ENCODE measurements at regions not wholly inside any gene's neighbourhood (a gene's known extent, or its start where the extent isn't known, plus 50 kb on each side); places are given as distances from the start of the nearest gene placed in this dataset.

- DNase-seq = no peak
These were observed 114.5 kb downstream of the RXFP2 start for GRCh38 chr13:31853643-31854326.

DNA sequence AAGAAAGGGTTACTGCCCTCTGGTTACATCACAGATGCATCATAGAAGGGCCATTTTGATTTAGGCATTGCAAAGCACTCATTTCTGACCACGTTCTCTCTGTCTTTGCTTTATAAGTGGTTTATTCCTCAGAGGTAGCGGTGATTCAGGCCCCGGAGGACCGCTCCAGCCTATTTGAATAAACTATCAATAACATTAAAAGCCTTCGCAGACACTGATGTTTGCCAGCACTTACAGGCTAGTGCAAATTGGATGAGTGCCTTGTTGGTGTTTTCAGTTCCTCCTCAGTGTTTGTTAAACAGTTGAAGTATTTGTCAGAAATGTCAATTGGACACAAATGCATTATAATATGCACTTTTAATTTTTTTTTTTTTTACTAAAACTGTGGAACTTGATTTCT lies 120.2 kb downstream of the RXFP2 start:
- DNase-seq = no peak

DNA sequence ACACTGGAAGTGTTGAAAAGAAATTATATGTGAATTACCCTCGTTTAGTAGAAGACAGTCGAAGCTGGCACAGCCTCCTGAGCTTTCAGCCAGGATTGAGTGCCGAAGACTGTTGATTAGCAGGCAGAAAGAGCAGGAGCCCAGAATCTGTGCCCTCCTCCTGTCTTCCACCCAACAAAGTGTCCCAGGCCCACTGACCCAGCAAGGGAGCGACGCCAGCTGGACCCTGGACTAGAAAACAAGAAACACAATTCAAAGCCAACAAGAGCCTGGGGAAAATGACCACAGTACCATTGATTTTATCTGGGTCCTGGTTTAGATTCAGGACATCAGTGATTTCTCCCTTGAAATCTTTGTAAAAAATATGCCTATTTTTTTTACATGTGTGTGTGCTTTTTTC lies 120.7 kb downstream of the RXFP2 start:
- no peak for DNase-seq

- peak in 2 of 4 experiments; percentile 30 to 43 for DNase-seq
These were observed 123.5 kb downstream of the RXFP2 start for GRCh38 chr13:31862828-31863227.

- DNase-seq = no peak
These were observed 125.0 kb downstream of the RXFP2 start for GRCh38 chr13:31864307-31864706.

GRCh38 chr13:31866099-31866498 lies 126.8 kb downstream of the RXFP2 start:
- DNase-seq = no peak

DNA sequence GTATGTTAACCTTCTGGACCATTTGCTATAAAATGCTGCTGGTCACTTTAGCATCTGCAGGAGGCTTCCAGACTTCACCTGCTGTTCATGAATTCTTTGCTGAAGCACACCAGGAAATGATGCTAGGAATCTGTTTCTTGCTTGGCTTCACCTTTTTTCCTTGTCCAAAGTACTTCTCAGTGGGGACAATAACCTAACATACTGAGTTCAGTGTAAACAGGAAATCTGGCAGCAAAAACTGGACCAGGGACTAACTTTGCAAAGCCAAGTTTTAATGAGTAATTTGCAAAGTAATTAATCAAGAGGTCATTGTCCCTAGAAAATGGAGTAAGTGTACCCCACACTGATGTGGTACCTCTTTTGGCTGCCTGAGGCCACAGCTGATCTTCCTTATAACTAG lies 128.4 kb downstream of the RXFP2 start:
- no peak for DNase-seq

- DNase-seq = no peak
These were observed 130.3 kb downstream of the RXFP2 start for GRCh38 chr13:31869582-31869981.

DNA sequence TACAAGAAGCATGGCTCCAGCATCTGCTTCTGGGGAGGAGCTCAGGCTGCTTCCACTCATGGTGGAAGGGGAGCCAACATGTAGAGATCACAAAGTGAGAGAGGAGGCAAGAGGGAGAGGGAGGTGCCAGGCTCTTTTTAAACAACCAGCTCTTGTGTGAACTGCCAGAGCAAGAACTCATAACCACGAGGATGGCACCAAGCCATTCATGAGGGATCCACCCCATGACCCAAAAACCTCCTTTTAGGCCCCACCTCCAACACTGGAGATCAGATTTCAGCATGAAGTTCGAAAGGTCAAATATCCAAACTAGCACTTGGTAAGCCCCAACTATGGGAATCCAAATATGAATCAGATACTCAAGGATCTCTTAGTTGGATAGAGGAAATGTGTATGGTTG lies 131.2 kb downstream of the RXFP2 start:
- DNase-seq = no peak

DNA sequence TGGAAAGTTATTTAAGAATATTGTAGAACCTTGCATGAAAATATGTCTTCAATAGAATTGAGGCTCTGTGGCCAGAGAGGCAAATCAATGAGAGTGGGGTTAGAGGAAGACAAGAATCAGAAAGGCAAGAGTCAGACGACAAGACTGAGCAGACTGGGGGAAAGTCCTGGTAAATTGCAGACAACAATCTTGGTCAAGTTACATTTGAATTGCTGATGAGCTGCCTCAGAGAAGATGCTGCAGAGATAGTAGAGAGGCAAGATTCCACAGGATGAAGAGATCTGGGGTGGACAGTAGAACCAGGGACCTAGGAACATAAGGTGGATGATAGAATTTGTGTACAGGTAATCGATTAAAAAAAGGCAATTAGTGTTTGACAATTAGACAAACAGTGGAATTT lies 133.8 kb downstream of the RXFP2 start:
- no peak for DNase-seq

DNA sequence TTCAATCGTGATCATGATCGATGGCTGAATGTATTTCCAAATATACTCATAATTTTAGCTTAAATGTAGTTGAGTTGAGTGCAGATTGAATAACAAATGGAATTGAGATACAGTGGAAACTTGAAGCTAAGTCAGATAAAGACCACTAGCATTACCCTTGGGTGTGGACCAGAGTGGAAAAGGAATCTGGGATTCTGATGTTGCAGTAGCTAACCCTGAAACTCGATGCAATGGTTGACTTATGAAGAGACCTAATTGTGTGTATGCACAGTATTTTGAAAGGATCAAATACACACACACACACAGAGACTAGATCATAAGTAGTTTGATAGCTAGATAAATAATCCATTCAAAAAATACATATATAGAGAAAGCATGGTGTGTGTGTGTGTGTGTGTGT lies 135.8 kb downstream of the RXFP2 start:
- DNase-seq = no peak

GRCh38 chr13:31878052-31878451 lies 138.7 kb downstream of the RXFP2 start:
- no peak for DNase-seq

DNA sequence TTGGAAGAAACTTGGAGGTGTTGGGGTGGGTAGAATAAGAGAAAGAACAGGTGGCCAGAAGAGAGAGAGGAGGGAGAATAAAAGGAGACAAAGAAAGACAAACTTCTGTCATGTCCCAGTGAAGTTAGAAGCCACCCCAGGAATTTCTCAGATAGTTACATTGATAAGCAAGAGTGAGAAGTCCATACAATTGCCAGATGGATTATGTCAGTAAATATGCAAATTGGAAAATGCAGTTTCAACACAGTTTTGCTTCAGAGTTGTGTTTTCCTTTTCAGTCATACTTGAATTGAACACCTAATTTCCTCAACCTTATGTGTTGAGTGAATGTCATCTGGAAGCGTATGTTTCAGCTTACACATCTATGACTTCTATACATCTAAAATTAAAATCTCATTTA lies 139.2 kb downstream of the RXFP2 start:
- no peak for DNase-seq

DNA sequence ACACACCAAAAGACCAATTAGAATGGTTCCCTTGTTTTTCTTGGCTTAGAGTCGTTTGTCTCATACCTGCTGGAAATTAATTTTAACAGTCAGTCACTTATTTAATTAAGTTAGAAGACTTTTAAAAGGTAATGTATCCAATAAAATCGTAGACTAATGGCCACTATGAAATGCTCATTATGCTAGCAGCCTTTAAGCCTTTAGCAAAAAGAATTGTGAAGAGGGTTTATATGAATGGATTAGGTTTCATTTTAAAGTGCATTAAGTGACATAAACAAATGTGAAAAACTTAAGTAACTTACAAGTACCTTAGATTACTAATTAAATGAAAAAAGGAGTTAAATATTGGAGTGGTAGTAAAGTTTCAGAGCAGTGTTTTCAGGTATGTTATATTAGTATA lies 139.6 kb downstream of the RXFP2 start:
- DNase-seq = no peak

DNA sequence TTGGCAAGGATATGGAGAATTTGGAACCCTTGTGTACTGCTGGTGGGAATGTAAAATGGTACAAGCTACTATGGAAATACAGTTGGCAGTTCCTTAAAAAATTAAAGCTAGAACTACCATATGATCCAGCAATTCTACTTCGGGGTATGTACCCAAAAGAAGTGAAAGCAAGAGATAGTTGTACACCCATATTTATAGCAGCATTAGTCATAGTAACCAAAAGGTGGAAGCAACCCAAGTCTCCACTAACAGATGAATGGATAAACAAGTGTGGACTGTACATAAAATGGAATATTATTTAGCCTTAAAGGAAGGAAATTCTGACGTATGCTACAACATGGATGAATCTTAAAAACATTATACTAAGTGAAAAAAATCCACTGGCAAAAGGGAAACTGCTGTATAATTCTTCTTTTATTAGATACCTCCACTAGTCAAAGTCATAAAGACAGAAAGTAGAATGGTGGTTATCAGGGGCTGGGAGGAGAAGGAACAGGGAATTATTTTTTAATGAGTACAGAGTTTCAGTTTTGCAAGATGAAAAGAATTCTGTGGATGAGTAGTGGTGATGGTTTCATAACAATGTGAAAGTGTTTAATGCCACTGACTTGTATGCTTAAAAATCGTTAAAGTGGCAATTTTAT lies 141.6 kb downstream of the RXFP2 start:
- peak in 2 of 4 experiments; percentile 22 for DNase-seq

DNA sequence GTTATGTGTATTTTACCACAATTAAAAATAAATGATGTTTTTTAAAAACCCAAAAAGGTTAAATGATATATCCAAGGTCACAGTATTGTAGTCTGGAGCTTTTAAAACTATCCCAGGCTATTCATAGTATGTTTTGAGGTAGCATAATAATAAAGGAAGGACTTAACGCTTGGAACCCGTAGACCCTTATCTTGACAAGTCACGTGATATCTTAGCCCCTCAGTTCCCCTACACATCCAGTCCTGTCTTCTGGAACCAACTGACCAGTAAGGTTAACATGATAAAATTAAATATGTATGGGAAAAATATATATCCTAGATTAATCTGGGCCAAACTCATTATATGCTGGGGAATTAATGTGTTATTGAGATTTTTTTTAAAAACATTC lies 142.2 kb downstream of the RXFP2 start:
- DNase-seq = no peak

- no peak for DNase-seq
These were observed 143.5 kb downstream of the RXFP2 start for GRCh38 chr13:31882794-31883193.

DNA sequence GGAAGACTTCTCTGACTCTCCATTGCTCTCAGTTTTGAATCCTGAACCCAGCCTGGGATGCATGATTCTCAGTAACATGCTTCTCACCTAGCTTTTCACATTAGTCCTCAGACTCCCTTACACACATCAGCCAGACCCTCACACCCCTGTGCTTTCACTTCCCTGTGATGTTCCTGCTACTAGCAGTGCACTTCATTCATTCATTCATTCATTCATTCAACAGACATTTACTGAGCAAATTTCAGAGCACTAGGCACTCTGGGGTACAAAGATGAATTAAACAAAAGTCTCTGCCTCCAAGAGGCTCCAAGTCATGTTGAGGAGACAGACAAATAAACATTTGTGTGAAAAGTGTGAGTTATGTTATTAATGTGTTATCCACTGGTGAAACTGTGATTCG lies 145.2 kb downstream of the RXFP2 start:
- DNase-seq = no peak

- peak; percentile 11 to 48 (median 26) for DNase-seq
These were observed 145.6 kb upstream of the FRY start for GRCh38 chr13:31885994-31886393.

- no peak for DNase-seq
These were observed 144.3 kb upstream of the FRY start for GRCh38 chr13:31887286-31887685.

DNA sequence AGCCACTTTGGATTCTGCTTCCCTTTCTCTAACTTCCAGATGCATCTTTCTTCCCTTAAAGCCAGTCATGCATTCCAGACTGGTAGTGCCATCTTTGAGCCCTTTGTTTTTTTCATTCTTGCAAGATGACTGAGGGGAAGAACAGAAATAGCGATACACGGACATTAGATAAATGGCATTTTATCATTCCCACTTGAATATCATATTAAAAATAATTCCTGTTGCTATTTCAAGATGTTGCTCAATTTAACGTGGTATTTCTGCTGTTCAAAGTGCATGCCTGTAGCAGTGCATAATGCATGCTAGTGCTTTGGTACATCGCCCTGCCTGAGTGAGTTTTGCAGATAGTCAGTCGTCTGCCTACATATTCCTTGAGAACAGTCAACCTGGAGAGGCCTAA lies 140.6 kb upstream of the FRY start:
- DNase-seq = peak in 1 of 4 experiments; percentile 39

DNA sequence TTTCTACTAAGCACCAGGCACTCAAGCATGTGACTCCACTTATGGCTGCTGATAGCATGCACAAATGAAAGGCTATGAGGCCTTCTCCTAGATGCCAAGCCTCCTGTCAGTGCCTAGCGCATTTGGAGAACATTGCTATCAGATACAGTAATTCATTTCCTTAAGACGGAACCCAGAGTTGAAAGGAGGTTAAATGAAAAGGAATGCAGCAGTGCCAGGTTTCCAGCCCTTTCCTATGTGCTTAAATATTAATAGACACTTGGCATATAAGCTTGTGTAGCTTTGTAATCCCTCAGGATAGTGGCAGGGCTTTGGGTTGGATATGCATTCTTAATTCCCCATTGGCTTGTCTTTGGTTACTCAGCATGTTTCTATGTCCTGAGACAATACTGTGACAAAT lies 140.1 kb upstream of the FRY start:
- DNase-seq = peak in 1 of 4 experiments; percentile 16

DNA sequence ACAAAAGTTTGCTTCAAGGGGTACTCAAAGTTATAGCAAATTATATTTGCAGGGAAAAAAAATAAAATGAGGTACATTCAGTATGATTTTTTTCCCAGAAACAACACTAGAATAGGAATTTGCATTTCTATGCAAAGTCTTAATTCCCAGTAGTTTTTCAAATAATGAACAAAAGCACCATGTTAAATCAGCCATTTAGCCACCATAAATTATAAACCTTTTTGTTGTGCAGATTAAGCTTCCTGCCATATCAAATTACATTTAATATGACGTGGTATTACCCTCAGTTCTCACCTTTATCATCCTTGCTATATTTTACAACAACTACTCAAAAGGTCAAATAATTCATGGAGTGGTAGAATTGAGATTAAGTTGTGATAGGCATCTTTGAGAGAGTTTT lies 136.6 kb upstream of the FRY start:
- no peak for DNase-seq

GRCh38 chr13:31895691-31896090 lies 135.9 kb upstream of the FRY start:
- no peak for DNase-seq

GRCh38 chr13:31896427-31896826 lies 135.1 kb upstream of the FRY start:
- no peak for DNase-seq
